NCI-H460 (cell line): ENCODE measurements at regions not wholly inside any gene's neighbourhood (a gene's known extent, or its start where the extent isn't known, plus 50 kb on each side); places are given as distances from the start of the nearest gene placed in this dataset.
"Not testable (repeated sequence)": the region's sequence is repeated elsewhere in the genome, so short reads cannot be mapped to it uniquely, and the experiment has no call there.

Experiments used
- DNase-seq: peaks from one replicate; pipeline ENCODE4 v3.0.0-alpha.2; 2016; ENCODE audit warnings: low read depth; ENCODE audit errors: extremely low read depth

- DNase-seq = not testable (repeated sequence)
These were observed 244.3 kb downstream of the TMEM121 start for GRCh38 chr14:105770619-105771216.

- DNase-seq = not testable (repeated sequence)
These were observed 245.2 kb downstream of the TMEM121 start for GRCh38 chr14:105771261-105772226.

- DNase-seq = not testable (repeated sequence)
These were observed 246.4 kb downstream of the TMEM121 start for GRCh38 chr14:105772710-105773250.

- no peak for DNase-seq
These were observed 247.2 kb downstream of the TMEM121 start for GRCh38 chr14:105773584-105773983.

- DNase-seq = no peak
These were observed 247.6 kb downstream of the TMEM121 start for GRCh38 chr14:105774001-105774400.

GRCh38 chr14:105774585-105775348, 248.4 kb downstream of the TMEM121 start:
- DNase-seq = not testable (repeated sequence)

- DNase-seq = not testable (repeated sequence)
These were observed 249.1 kb downstream of the TMEM121 start for GRCh38 chr14:105775349-105775923.

GRCh38 chr14:105776112-105776511, 249.7 kb downstream of the TMEM121 start:
- DNase-seq = not testable (repeated sequence)

DNA sequence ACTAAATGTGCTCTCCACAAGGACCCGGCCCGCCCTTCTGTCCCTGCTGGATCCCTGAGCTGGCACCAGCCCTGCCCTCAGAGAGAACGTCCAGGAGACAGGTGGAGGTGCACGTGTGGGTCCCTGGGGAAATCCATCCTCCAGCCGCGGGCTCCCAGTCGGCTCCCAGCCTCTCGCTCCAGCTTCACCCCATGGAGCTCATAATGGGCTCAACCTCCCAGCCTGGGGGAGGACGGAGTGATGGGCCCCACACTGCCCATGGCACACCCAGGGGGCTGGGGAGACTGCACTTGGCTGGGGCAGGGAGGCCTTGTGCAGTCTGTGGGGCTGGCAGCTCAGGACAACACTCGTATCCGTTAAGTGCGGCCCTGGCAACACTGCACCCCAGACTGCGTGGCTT, 250.5 kb downstream of the TMEM121 start:
- no peak for DNase-seq

DNA sequence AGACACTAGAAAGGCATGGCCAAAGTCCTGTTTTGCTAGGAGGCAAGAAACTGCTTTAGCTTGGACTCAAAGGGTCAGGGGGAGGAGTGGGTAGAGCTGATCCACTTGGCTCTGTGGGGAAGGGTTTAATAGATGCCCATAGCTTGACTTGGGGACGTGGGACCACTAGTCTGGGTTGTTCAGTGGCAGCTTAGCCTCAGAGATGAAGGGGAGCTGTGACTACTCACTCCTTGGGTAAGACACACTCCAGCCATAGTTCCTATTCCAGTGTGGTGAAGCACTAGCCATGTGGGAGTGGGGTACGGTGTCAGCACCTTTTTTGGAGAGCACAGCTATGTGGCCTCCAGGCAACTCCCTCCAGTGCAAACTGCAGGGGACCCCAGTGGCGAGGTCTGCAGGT, 257.3 kb downstream of the TMEM121 start:
- DNase-seq = no peak

DNA sequence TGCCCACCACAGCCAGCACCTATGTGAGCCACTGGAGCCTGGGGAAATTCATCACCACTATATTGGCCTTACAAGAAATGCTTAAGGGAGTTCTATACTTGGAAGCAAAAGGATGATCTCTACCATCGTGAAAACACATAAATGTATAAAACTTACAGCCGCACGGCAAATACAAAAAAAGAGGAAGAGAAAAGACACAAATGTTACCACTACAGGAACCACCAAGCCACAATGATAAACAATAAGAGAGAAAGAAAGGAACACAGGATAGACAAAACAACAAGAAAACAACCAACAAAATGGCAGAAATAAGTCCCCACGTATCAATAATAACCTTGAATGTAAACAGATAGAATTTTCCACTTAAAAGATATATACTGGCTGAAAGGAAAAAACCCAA, 267.5 kb downstream of the TMEM121 start:
- DNase-seq = no peak

GRCh38 chr14:105797546-105797945, 271.2 kb downstream of the TMEM121 start:
- DNase-seq = no peak

DNA sequence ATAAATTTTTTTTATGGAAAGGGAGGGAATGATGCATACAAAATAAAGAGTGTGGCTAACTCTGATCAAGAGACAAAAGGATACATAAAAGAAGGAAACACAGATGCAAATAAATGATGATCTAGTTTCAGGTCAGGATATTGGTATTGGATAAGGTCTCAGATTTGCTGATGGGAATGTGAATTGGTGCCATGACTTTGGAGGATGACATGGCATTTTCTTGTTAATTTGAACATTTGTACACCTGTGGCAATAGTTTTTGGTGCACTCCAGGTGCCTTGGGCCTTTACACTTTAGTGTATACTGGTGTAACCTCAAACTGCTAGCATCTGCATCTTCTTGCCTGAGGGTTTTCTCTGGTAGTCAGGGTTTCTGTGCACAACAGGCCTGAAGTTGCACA, 279.3 kb downstream of the TMEM121 start:
- DNase-seq = no peak

DNA sequence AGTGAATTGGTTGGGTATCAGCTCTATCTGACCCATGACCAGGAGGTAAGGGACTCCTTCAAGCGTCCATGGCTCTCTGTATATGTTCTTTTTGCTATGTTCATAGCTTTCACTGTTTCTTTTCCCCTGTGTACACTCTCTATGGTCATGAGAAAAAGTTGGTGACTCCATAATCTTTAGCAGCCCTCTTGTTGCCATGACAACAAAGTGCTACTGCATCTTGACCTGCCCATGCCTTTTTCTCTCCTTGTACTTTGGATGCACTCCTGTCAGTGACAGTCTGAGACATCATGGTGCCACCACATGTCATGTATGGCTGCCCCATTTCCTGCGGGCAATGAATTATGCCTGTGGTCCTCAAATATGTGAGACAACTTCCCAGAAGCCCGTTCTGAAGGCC, 280.2 kb downstream of the TMEM121 start:
- no peak for DNase-seq

DNA sequence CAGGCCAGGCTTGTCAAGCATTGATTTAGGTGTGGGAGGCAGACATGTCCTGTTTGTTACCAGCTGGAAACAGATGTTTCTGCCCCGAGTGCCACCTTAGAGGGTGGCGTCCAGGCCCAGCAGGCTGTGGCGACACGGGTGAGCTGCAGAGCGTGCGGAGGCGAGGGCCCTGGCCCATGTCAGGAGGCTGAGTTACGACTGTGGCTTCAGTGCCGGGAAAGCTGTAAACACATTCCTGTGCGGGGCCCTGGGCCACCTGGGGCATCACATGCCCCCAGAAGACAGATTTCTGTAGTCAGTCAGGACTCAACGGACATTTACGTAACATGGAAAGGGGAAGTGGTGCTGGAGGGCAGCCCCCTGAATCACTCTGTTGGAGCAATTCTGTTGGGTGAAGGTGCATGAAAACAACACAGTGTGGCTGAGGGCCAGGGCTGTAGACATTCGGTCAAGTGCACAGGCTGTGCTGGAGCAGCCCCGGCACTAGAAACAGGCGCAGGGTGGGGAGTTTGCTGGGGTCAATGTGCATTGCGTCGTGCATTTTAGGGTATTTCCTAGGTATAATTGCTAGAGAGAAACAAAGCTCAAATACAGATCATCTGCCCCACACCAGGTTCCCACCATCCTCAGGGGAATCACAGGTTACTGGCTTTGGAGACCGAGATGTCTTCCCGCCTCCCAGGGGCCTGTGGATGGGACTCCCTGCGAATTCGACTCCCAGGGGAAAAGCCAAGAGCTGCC, 291.8 kb downstream of the TMEM121 start:
- no peak for DNase-seq

- DNase-seq = no peak
These were observed 292.3 kb downstream of the TMEM121 start for GRCh38 chr14:105818712-105819005.

GRCh38 chr14:105830171-105830570, 303.8 kb downstream of the TMEM121 start:
- DNase-seq = no peak

DNA sequence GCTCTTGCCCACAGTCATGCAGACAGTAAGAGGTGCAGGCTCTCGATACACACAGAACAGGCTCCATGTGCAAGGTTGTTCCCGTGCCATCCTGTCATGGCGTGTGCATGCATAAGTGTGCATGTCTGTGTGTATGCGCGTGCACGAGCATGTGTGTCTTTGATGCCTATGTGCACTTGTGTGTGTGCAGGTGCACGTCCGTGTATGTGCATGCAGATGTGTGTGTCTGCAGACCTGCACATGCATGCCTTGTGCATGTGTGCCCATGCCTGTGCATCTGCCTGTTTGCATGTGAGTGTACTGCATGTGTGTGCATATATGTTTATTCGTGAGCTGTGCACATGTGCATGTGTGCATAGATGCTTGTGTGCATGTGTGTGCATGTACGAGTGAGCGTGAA, 309.8 kb downstream of the TMEM121 start:
- no peak for DNase-seq

DNA sequence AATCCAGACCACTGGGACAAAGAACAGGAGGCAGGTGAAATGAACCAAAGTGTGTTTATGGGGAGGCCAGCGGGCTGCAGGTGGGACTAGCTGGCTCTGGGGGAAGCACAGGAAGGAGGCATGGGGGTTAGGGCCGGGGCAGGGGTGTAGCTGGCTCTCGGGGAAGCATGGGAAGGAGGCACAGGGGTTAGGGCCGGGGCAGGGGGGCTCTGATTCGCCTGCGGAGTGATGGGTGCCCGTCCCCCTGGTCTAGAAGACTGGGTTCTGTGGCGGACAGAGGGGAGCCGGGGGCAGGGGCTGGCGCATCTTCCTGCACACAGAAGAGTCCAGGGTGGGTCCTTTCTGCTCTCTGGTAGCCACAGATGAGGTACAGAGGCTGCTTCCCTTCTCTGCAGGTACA, 310.3 kb downstream of the TMEM121 start:
- no peak for DNase-seq
